Endothelial cell of umbilical vein (primary cell): ENCODE measurements at regions not wholly inside any gene's neighbourhood (a gene's known extent, or its start where the extent isn't known, plus 50 kb on each side); places are given as distances from the start of the nearest gene placed in this dataset.

ENCODE experiments used
- BruUV-seq: library from RNA; stranded (reverse); fragments of 400-500 nt; replicated peaks from 2 replicates; lab custom pipeline; 2021; lab: Mats Ljungman, UMichigan
- CTCF ChIA-PET: fragments of 300-600, 350-600 bp; sonication (Branson Sonifier 250); formaldehyde crosslinking; loops from one replicate; lab custom pipeline; 2021; ENCODE audit warnings: antibody characterized with exemption, inconsistent platforms; lab: Charles Lee
- POLR2A ChIA-PET: fragments of 300-600, 350-600 bp; sonication (Branson Sonifier 250); formaldehyde crosslinking; loops from one replicate; lab custom pipeline; 2021; ENCODE audit warnings: antibody characterized with exemption, inconsistent platforms; lab: Charles Lee
- DNase-seq: peaks from one replicate; pipeline ENCODE4 v3.0.0-alpha.2; 2011; ENCODE audit warnings: low read depth, low spot score
- FAIRE-seq: peaks from 2 replicates; lab custom pipeline; 2011; peaks lifted over from hg19 to GRCh38; lab: Jason Lieb, UNC
- H2AFZ ChIP-seq: 2 replicates; pipeline ENCODE4 v1.6.0; 2012; ENCODE audit warnings: low read depth, low read length, control low read depth, inconsistent platforms
- H3K27ac ChIP-seq: 2 replicates; pipeline ENCODE4 v1.5.1; 2011; ENCODE audit warnings: low read depth, mild to moderate bottlenecking, control low read depth, low read length, moderate library complexity; ENCODE audit not compliant: insufficient read depth
- H3K27me3 ChIP-seq, 2 experiments: 2 replicates each; pipeline versions ENCODE4 v1.6.0 to v1.6.1; 2011; ENCODE audit warnings: low read length in 2 of 2, mixed read lengths in 1 of 2; ENCODE audit not compliant: control insufficient read depth in 2 of 2, insufficient read depth in 2 of 2
- H3K36me3 ChIP-seq, 2 experiments: 2 replicates in 1 of 2; 3 replicates in 1 of 2; pipeline ENCODE4 v1.5.1; 2011; ENCODE audit warnings: low read length in 2 of 2, mild to moderate bottlenecking in 1 of 2, moderate library complexity in 1 of 2; ENCODE audit not compliant: control insufficient read depth in 2 of 2, insufficient read depth in 2 of 2; ENCODE audit errors: extremely low read depth in 1 of 2
- H3K4me1 ChIP-seq: 3 replicates; pipeline ENCODE4 v1.5.1; 2011; ENCODE audit warnings: mild to moderate bottlenecking, low read length; ENCODE audit not compliant: control insufficient read depth, insufficient read depth; ENCODE audit errors: extremely low read depth
- H3K4me2 ChIP-seq: 2 replicates; pipeline ENCODE4 v1.6.1; 2011; ENCODE audit warnings: low read length, control low read depth, mixed read lengths; ENCODE audit not compliant: insufficient read depth
- H3K4me3 ChIP-seq, 3 experiments: fragments of 200-600 bp in 1 of 3; sonication (generic), shearing (Covaris generic) in 1 of 3; replicated peaks in 1 of 3; 2 replicates each; pipeline ENCODE4 v1.5.1; 2011 to 2016; ENCODE audit warnings: control low read depth in 3 of 3, low read length in 3 of 3, mild to moderate bottlenecking in 2 of 3, inconsistent platforms in 1 of 3, low read depth in 1 of 3, moderate library complexity in 1 of 3; ENCODE audit not compliant: insufficient read depth in 1 of 3
- H3K79me2 ChIP-seq: 2 replicates; pipeline ENCODE4 v1.6.0; 2012; ENCODE audit warnings: low read length, inconsistent platforms; ENCODE audit not compliant: control insufficient read depth, insufficient read depth
- H3K9ac ChIP-seq: replicated peaks from 2 replicates; pipeline ENCODE3; 2011; ENCODE audit warnings: low read length, control low read depth; ENCODE audit not compliant: insufficient read depth; ENCODE audit errors: extremely low read depth
- H3K9me1 ChIP-seq: replicated peaks from 3 replicates; pipeline ENCODE4 v1.6.0; 2011; ENCODE audit warnings: mild to moderate bottlenecking, low read length; ENCODE audit not compliant: control insufficient read depth, insufficient read depth; ENCODE audit errors: extremely low read depth
- H3K9me3 ChIP-seq: replicated peaks from 2 replicates; pipeline ENCODE4 v1.5.1; 2012; ENCODE audit warnings: low read length, inconsistent platforms; ENCODE audit not compliant: control insufficient read depth, insufficient read depth
- H4K20me1 ChIP-seq: replicated peaks from 2 replicates; pipeline ENCODE3; 2011; ENCODE audit warnings: mild to moderate bottlenecking, low read length; ENCODE audit not compliant: control insufficient read depth, insufficient read depth; ENCODE audit errors: extremely low read depth
- CTCF ChIP-seq, 2 donors: IDR thresholded peaks; 1 replicate in 1 of 2; 2 replicates in 1 of 2; pipeline ENCODE4 v1.5.1; 2011; ENCODE audit warnings: low read length in 2 of 2, mild to moderate bottlenecking in 2 of 2, moderate library complexity in 2 of 2, control low read depth in 1 of 2, inconsistent platforms in 1 of 2, low read depth in 1 of 2; ENCODE audit not compliant: insufficient read depth in 1 of 2; ENCODE audit errors: extremely low read depth in 1 of 2
- EZH2 ChIP-seq: IDR thresholded peaks from 2 replicates; pipeline ENCODE4 v1.6.1; 2012; ENCODE audit warnings: borderline replicate concordance, low read depth, mild to moderate bottlenecking, moderate library complexity, low read length, inconsistent platforms; ENCODE audit not compliant: severe bottlenecking
- FOS ChIP-seq: IDR thresholded peaks from 2 replicates; pipeline ENCODE4 v1.6.1; 2011; ENCODE audit warnings: mild to moderate bottlenecking, low read length, moderate library complexity, borderline replicate concordance; ENCODE audit not compliant: insufficient read depth
- GATA2 ChIP-seq: IDR thresholded peaks from 2 replicates; pipeline ENCODE4 v1.7.0; 2011; ENCODE audit warnings: low read depth, mild to moderate bottlenecking, moderate library complexity, mixed read lengths, low read length; ENCODE audit not compliant: insufficient read length, insufficient read depth
- JUN ChIP-seq: IDR thresholded peaks from 2 replicates; pipeline ENCODE4 v1.6.1; 2011; ENCODE audit warnings: borderline replicate concordance, low read depth; ENCODE audit not compliant: insufficient read length, insufficient read depth
- MAX ChIP-seq: IDR thresholded peaks from 2 replicates; pipeline ENCODE4 v1.6.1; 2011; ENCODE audit not compliant: insufficient read depth, insufficient read length
- MYC ChIP-seq: IDR thresholded peaks from one replicate; pipeline ENCODE4 v1.6.1; 2011; ENCODE audit warnings: mild to moderate bottlenecking, low read depth, low read length
- POLR2A ChIP-seq: IDR thresholded peaks from 2 replicates; pipeline ENCODE4 v1.6.1; 2012; ENCODE audit warnings: low read depth, mild to moderate bottlenecking, control low read depth, low read length
- POLR2AphosphoS5 ChIP-seq: IDR thresholded peaks from 2 replicates; pipeline ENCODE4 v1.6.1; 2012; ENCODE audit warnings: low read depth, mild to moderate bottlenecking, control low read depth, low read length, moderate library complexity; ENCODE audit not compliant: insufficient read depth
- dilution Hi-C: fragments of 300-500 bp; cut with MboI; formaldehyde crosslinking; loops from one replicate; pipeline ENCODE4 v1.15.0; 2019; ENCODE audit warnings: low sequenced_read_pairs; ENCODE audit not compliant: extremely low pct_ligation_motif_present
- intact Hi-C: fragments of 100-400 bp; cut with micrococcal nuclease; formaldehyde crosslinking; loops from one replicate; pipeline ENCODE4 v1.10.0; 2022

GRCh38 chr10:85532773-85533172 is 833.8 kb downstream of the GRID1 start:
- Histone ChIP-seq H3K4me3 (no peak overlapping the region), H3K79me2 (no peaks in the 10 kb centered on the region), H3K27me3 (no peaks in the 10 kb centered on the region), H4K20me1 (no peaks in the 10 kb centered on the region), H3K4me1 (no peaks in the 10 kb centered on the region), H3K27ac (no peak overlapping the region), H3K4me2 (no peak overlapping the region), H3K9me3 (peaks cover 4% of the 10 kb centered on the region), H3K36me3 (no peaks in the 10 kb centered on the region), H3K9me1 (no peaks in the 10 kb centered on the region), H3K9ac (no peak overlapping the region), H2AFZ (no peak overlapping the region)
- DNase-seq (no peak), FAIRE-seq (no peak)
- dilution Hi-C loops (no loop called here), intact Hi-C loops (no loop called here)
- BruUV-seq = no TSS peak
- POLR2A ChIA-PET = no interaction called here
- TF ChIP-seq MAX (no peak), MYC (no peak), FOS (no peak), CTCF (IDR thresholded peaks at IDR 0.05; ENCODE audit: extremely low read depth in 1 of 2, insufficient read depth in 1 of 2, low read depth in 1 of 2, low read length in 2 of 2) (no peak), EZH2 (no peak), POLR2AphosphoS5 (no peak), GATA2 (no peak), JUN (no peak), POLR2A (no peak)
- CTCF ChIA-PET = no interaction called here
